ENCODE measurements at regions not wholly inside any gene's neighbourhood (a gene's known extent, or its start where the extent isn't known, plus 50 kb on each side); places are given as distances from the start of the nearest gene placed in this dataset.

DNA sequence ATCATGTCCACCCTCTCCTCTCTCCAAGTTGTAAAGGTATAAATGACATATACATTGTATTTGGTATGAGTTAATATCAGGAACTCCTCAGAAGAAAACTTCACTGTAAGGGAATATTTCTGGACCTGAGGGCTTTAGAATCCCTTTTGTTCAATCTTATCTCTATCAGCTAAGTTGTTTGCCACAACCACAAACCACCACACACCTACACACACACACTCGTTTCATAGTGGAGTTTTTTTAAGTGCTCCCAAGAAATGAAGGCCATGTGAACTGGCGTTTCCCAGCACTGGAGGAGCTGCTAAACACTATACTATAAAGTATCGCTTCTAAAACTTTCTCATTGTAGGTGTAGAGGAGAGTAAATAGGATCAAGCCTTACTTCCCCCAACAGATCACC is 64.8 kb upstream of the GHITM start:
- DNase-seq (ENCODE audit: insufficient read length, low spot score) (no peak), FAIRE-seq (no peak)

GRCh38 chr10:84075226-84076046 is 63.9 kb upstream of the GHITM start:
- DNase-seq (ENCODE audit: insufficient read length, low spot score) (no peak), FAIRE-seq (no peak)

GRCh38 chr10:84076047-84076388 is 63.3 kb upstream of the GHITM start:
- FAIRE-seq (no peak), DNase-seq (ENCODE audit: insufficient read length, low spot score) (peak; percentile 35)

DNA sequence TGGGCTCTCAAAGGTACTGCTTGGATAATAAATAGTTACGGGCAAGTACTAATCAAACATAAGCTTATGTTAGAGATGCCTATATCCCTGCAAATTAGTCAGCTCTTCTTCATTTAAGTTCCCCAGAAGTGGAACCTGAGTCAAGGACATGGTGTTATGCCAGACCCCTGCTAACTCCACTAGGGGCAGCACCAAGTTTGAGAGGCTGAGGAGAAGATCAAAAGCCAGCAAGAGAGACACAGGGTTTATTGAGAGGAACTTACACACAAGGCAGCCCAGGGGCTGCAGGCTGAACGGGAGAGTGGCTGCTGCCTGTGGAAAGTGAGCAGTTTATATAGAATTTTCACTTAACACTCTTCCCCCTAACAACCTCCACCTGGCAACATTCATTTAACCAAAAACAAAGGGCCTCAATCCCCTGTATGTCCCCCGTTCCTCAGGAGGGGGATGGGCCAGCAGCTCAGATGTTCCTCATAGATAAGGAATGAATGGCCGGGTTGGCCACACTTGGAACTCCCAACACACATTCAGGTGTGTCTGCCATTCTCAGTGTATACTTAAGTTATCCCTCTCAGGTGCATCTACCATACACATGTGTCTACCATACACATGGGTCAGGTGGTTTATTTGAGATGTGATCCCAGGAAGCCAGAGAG is 62.6 kb upstream of the GHITM start:
- DNase-seq (ENCODE audit: insufficient read length, low spot score) = peak; percentile 24
- FAIRE-seq = no peak

DNA sequence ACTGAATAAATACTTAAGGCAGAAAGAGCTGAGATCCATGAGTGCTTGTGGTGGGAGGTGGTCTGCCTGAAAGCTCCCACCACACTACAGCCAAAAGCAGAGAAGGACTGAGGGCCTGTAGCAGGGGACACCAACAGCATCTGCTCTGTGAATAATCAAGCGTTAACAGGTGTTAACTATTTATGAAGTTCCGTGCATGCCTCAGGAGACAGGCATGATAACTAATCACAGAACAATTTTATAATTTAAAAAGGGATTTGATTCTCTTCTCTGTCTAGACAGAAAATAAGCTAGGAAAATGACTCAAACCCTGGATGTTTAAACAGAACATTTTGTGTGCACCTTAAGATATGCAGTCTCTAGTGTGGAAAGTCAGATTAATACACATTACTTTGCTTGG is 61.5 kb upstream of the GHITM start:
- FAIRE-seq (no peak), DNase-seq (ENCODE audit: insufficient read length, low spot score) (no peak)

GRCh38 chr10:84078771-84079170 is 60.5 kb upstream of the GHITM start:
- FAIRE-seq (no peak), DNase-seq (ENCODE audit: insufficient read length, low spot score) (no peak)

GRCh38 chr10:84084342-84084741 is 55.0 kb upstream of the GHITM start:
- no peak for FAIRE-seq

DNA sequence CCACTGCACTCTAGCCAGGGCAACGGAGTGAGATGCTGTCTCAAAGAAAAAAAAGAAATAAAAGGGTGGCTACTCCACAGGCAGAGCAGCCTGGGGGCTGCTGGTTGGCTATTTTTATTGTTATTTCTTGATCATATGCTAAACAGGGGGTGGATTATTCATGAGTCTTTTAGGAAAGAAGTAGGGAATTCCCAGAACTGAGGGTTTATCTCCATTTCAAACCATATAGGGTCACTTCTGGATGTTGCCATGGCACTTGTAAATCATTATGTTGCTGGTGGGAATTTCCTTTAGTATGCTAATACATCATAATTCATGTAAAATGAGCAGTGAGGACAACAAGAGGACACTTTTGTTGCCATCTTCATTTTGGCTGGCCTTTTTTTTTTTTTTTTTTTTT is 52.1 kb upstream of the GHITM start:
- FAIRE-seq = no peak
- no peak for DNase-seq (ENCODE audit: insufficient read length, low spot score)

More at GRCh38 chr10:84084342-84084741, 55.0 kb upstream of the GHITM start:
- DNase-seq (ENCODE audit: insufficient read length, low spot score) = no peak

DNA sequence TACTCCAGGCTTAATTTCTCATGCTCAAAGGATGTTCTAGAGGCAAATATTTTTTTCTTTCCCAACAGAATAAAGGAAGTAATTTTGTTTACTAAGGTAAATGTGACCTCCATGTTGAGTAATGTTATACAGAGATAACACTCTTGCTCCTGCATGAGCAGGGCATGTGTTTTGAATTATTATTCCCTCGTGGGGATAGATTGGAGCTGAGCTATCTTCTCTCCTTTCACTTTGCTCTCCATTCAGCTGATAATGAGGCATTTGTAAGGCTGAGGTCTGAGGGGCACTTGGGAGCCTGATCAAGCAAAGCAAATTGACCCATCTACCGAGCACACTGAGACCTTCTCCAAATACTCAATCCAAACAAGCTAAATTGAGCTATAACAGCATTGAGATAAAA is 50.7 kb upstream of the GHITM start:
- no peak for DNase-seq (ENCODE audit: insufficient read length, low spot score)
- FAIRE-seq = no peak

GRCh38 chr10:84089162-84089561 is 50.1 kb upstream of the GHITM start:
- no peak for DNase-seq (ENCODE audit: insufficient read length, low spot score)
- no peak for FAIRE-seq

All from HTR-8/SVneo (cell line).